Activated CD4-positive, alpha-beta T cell treated with anti-CD3 and anti-CD28 coated beads, Interleukin-2, amount 10 ng/mL, durations not matched to agents 24 days and 14 days (primary cell): ENCODE measurements at regions not wholly inside any gene's neighbourhood (a gene's known extent, or its start where the extent isn't known, plus 50 kb on each side); places are given as distances from the start of the nearest gene placed in this dataset.

Experiments
- DNase-seq: peaks from one replicate; pipeline ENCODE4 v3.0.0; 2022
- H3K27ac Mint-ChIP-seq: one replicate; pipeline ENCODE4 v1.8.0; 2022; ENCODE audit warnings: mild to moderate bottlenecking, mixed read lengths
- H3K27me3 Mint-ChIP-seq: one replicate; pipeline ENCODE4 v1.8.0; 2022; ENCODE audit warnings: mixed read lengths
- H3K36me3 Mint-ChIP-seq: one replicate; pipeline ENCODE4 v1.8.0; 2022; ENCODE audit warnings: low read depth, mild to moderate bottlenecking, mixed read lengths
- H3K4me1 Mint-ChIP-seq: one replicate; pipeline ENCODE4 v1.8.0; 2021; ENCODE audit warnings: mixed read lengths
- H3K4me3 Mint-ChIP-seq: one replicate; pipeline ENCODE4 v1.8.0; 2022; ENCODE audit warnings: mild to moderate bottlenecking, moderate library complexity, mixed read lengths
- H3K9me3 Mint-ChIP-seq: one replicate; pipeline ENCODE4 v1.8.0; 2021; ENCODE audit warnings: mixed read lengths
- intact Hi-C: fragments of 100-400 bp; cut with micrococcal nuclease; formaldehyde crosslinking; loops from one replicate; pipeline ENCODE4 v1.15.1; 2023

DNA sequence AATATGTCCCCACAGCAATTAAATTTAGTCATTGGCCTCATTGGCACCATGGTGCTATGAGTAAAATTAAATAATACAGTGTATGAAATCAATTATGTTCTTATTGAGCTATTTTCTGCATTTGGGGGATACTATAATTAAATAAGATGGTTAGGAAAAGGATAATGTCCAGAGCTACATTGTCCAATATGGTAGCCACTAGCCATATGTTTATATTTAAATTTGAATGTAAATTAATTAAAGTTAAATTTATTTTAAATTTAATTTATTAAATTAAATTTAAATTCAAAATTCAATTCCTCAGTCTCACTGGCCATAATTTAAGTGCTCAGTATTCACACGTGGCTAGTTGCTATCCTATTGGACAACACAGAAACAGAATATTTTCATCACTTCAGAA lies 115.7 kb downstream of the SPATA31D1 start:
- H3K4me1 Mint-ChIP-seq: no peaks in the 10 kb centered on the region
- H3K9me3 Mint-ChIP-seq: peaks cover 5% of the 10 kb centered on the region
- no peak overlapping the region for H3K4me3 Mint-ChIP-seq
- no peak for DNase-seq
- intact Hi-C loops: no loop called here
- no peaks in the 10 kb centered on the region for H3K27me3 Mint-ChIP-seq
- no peaks in the 10 kb centered on the region for H3K36me3 Mint-ChIP-seq
- H3K27ac Mint-ChIP-seq: no peak overlapping the region

GRCh38 chr9:82105729-82106128 lies 117.2 kb downstream of the SPATA31D1 start:
- intact Hi-C loops: no loop called here
- no peaks in the 10 kb centered on the region for H3K36me3 Mint-ChIP-seq
- DNase-seq: no peak
- H3K9me3 Mint-ChIP-seq: no peaks in the 10 kb centered on the region
- H3K4me3 Mint-ChIP-seq: no peak overlapping the region
- no peaks in the 10 kb centered on the region for H3K4me1 Mint-ChIP-seq
- no peak overlapping the region for H3K27ac Mint-ChIP-seq
- H3K27me3 Mint-ChIP-seq: no peaks in the 10 kb centered on the region

GRCh38 chr9:82106536-82106935 lies 118.0 kb downstream of the SPATA31D1 start:
- H3K4me3 Mint-ChIP-seq: no peak overlapping the region

DNA sequence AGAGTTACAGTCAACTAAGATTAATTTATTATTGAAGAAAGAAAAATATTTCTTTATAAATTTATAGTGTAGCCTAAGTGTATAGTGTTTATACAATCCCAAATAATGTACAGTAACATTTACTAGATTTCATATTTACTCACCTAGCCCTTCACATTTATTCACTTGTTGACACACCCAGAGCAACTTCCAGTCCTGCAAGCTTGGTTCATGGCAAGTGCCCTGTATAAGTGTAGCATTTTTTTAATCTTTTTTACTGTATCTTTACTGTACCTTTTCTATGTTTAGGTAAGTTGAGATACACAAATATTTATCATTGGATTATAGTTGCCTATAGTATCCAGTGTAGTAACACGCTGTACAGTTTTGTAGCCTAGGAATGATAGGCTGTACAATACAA lies 119.9 kb downstream of the SPATA31D1 start:
- no peaks in the 10 kb centered on the region for H3K27me3 Mint-ChIP-seq
- DNase-seq: no peak
- no peaks in the 10 kb centered on the region for H3K4me1 Mint-ChIP-seq
- no peak overlapping the region for H3K4me3 Mint-ChIP-seq
- no peak overlapping the region for H3K27ac Mint-ChIP-seq
- H3K9me3 Mint-ChIP-seq: no peaks in the 10 kb centered on the region
- intact Hi-C loops: no loop called here
- H3K36me3 Mint-ChIP-seq: no peaks in the 10 kb centered on the region

More at GRCh38 chr9:82106536-82106935, 118.0 kb downstream of the SPATA31D1 start:
- no peak for DNase-seq
- Mint-ChIP-seq H3K9me3 (no peaks in the 10 kb centered on the region), H3K27ac (no peak overlapping the region), H3K36me3 (no peaks in the 10 kb centered on the region), H3K27me3 (no peaks in the 10 kb centered on the region), H3K4me1 (no peaks in the 10 kb centered on the region)
- intact Hi-C loops: no loop called here

DNA sequence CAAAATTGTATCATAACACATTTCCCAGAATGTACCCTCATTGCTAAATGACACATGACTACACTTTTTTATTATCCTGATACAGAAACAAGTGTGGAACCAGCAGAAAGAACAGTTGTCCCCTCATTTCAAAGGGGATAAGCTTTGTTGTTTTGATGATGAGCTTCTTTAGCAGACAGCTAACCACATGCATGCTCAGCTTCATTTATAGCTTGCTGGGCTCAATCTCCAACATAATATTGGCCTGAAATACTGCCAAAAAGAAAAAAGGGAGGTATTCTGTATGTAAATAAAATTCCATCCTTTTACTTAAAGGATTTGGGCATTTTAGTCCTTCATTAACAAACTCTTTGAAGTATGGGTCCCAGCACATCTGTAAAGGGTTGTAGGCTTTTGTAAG lies 120.4 kb downstream of the SPATA31D1 start:
- no peak for DNase-seq
- Mint-ChIP-seq H3K27me3 (no peaks in the 10 kb centered on the region), H3K4me3 (no peak overlapping the region), H3K4me1 (no peaks in the 10 kb centered on the region), H3K27ac (no peak overlapping the region), H3K9me3 (no peaks in the 10 kb centered on the region), H3K36me3 (no peaks in the 10 kb centered on the region)
- intact Hi-C loops: no loop called here

GRCh38 chr9:82109626-82110025 lies 121.1 kb downstream of the SPATA31D1 start:
- intact Hi-C loops: no loop called here
- Mint-ChIP-seq H3K36me3 (no peaks in the 10 kb centered on the region), H3K4me1 (no peaks in the 10 kb centered on the region), H3K9me3 (no peaks in the 10 kb centered on the region), H3K27ac (no peak overlapping the region), H3K27me3 (no peaks in the 10 kb centered on the region), H3K4me3 (no peak overlapping the region)
- DNase-seq: no peak

- Mint-ChIP-seq H3K9me3 (no peaks in the 10 kb centered on the region), H3K27me3 (no peaks in the 10 kb centered on the region), H3K36me3 (no peaks in the 10 kb centered on the region), H3K4me3 (no peak overlapping the region), H3K27ac (no peak overlapping the region), H3K4me1 (no peaks in the 10 kb centered on the region)
- no peak for DNase-seq
- intact Hi-C loops: no loop called here
These were observed 122.3 kb downstream of the SPATA31D1 start for GRCh38 chr9:82110881-82111280.

GRCh38 chr9:82115331-82115730 lies 126.8 kb downstream of the SPATA31D1 start:
- no peak for DNase-seq
- Mint-ChIP-seq H3K4me1 (no peaks in the 10 kb centered on the region), H3K27ac (no peak overlapping the region), H3K9me3 (no peaks in the 10 kb centered on the region), H3K4me3 (no peak overlapping the region), H3K27me3 (no peaks in the 10 kb centered on the region), H3K36me3 (no peaks in the 10 kb centered on the region)
- intact Hi-C loops: no loop called here

DNA sequence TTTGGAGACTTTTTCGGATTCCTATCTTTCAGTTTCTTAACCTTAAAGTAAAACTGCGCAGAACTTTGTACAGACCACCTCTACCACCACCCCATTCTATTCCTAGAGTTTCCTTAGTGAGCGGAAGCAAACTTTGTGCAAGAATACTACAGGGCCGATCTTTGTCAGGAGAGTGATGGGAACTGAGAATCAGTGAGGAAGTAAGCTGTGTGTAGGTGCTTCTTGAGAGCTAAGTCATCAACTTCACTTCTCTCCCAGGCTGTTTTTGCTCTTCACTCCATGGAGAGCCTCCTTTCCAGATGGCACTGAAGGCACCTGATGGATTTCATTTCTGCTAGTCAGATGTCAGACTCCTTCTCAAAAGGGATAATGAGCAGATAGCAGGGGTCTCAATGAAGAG lies 127.3 kb downstream of the SPATA31D1 start:
- no peak overlapping the region for H3K27ac Mint-ChIP-seq
- DNase-seq: no peak
- H3K4me3 Mint-ChIP-seq: no peak overlapping the region
- H3K36me3 Mint-ChIP-seq: no peaks in the 10 kb centered on the region
- no peaks in the 10 kb centered on the region for H3K9me3 Mint-ChIP-seq
- H3K27me3 Mint-ChIP-seq: no peaks in the 10 kb centered on the region
- H3K4me1 Mint-ChIP-seq: no peaks in the 10 kb centered on the region
- intact Hi-C loops: no loop called here

DNA sequence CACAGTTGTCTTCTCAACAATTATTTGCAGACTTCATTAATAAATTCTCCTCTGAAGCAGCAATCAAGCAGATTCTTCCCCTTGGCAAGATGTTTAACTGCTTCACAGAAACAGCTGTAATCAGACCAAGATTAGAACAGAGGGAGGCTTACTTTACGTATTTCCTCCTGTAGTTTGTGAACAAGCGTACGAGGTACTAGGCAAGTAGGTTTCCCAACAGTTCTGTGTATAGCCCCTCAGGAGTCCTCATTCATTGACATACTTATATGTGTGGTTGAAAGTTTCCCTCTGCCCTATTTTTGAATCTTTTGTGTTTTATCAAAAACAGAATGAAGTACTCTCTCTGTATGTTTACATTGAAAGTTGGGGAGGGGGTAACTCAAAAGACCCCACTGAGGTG lies 128.0 kb downstream of the SPATA31D1 start:
- Mint-ChIP-seq H3K27ac (no peak overlapping the region), H3K4me3 (no peak overlapping the region), H3K9me3 (no peaks in the 10 kb centered on the region), H3K36me3 (no peaks in the 10 kb centered on the region), H3K27me3 (no peaks in the 10 kb centered on the region), H3K4me1 (no peaks in the 10 kb centered on the region)
- intact Hi-C loops: no loop called here
- no peak for DNase-seq

GRCh38 chr9:82117026-82117811 lies 128.6 kb downstream of the SPATA31D1 start:
- no peak overlapping the region for H3K4me3 Mint-ChIP-seq
- H3K4me1 Mint-ChIP-seq: no peaks in the 10 kb centered on the region
- intact Hi-C loops: no loop called here
- no peaks in the 10 kb centered on the region for H3K9me3 Mint-ChIP-seq
- no peak for DNase-seq
- no peaks in the 10 kb centered on the region for H3K27me3 Mint-ChIP-seq
- H3K36me3 Mint-ChIP-seq: no peaks in the 10 kb centered on the region
- H3K27ac Mint-ChIP-seq: no peak overlapping the region

DNA sequence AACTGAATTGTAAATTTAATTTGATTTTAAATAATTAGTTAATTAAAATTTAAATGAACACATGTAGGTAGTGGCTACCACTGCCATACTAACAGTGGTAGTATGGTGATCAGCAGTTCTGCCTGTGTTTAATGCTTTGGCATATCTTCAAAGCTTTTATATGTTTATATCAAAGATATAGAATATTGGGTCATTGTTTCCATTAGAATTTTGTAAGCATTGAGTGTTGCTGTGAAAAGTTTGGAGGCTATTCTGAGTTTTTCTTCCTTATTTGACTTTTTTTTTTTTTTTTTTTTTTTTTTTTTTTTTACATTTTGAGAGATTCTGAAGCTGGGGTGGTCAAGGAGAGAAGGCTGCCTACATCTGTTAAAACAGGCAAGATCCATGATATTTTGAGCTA lies 134.2 kb downstream of the SPATA31D1 start:
- Mint-ChIP-seq H3K27ac (no peak overlapping the region), H3K27me3 (no peaks in the 10 kb centered on the region), H3K4me1 (no peaks in the 10 kb centered on the region), H3K4me3 (no peak overlapping the region), H3K9me3 (no peaks in the 10 kb centered on the region), H3K36me3 (no peaks in the 10 kb centered on the region)
- no peak for DNase-seq
- intact Hi-C loops: no loop called here

GRCh38 chr9:82124090-82124489 lies 135.5 kb downstream of the SPATA31D1 start:
- DNase-seq: no peak
- intact Hi-C loops: no loop called here
- Mint-ChIP-seq H3K27me3 (no peaks in the 10 kb centered on the region), H3K9me3 (no peaks in the 10 kb centered on the region), H3K4me1 (no peaks in the 10 kb centered on the region), H3K27ac (no peak overlapping the region), H3K4me3 (no peak overlapping the region), H3K36me3 (no peaks in the 10 kb centered on the region)

GRCh38 chr9:82126256-82126655 lies 137.7 kb downstream of the SPATA31D1 start:
- Mint-ChIP-seq H3K27ac (no peak overlapping the region), H3K4me3 (no peak overlapping the region), H3K4me1 (no peaks in the 10 kb centered on the region), H3K9me3 (no peaks in the 10 kb centered on the region), H3K36me3 (no peaks in the 10 kb centered on the region), H3K27me3 (no peaks in the 10 kb centered on the region)
- intact Hi-C loops: no loop called here
- DNase-seq: no peak

DNA sequence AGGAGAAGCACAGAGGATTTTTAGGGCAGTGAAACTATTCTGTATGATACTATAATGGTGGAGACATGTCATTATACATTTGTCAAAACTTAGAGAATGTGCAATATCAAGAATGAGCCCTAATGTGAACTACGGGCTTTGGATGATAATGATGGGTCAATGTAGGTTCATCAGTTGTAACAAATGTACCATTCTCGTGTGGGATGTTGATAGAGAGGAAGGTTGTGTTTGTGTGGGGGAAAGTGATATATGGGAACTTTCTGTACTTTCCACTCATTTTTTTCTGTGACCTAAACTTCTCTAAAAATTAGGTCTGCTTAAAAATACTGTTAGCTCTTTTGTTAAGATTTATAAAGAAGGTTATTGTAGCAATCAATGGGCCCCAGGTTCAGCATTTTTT lies 138.9 kb downstream of the SPATA31D1 start:
- intact Hi-C loops: no loop called here
- Mint-ChIP-seq H3K27me3 (no peaks in the 10 kb centered on the region), H3K27ac (no peak overlapping the region), H3K9me3 (no peaks in the 10 kb centered on the region), H3K36me3 (no peaks in the 10 kb centered on the region), H3K4me1 (no peaks in the 10 kb centered on the region), H3K4me3 (no peak overlapping the region)
- DNase-seq: no peak
